H9 (cell line): ENCODE measurements at regions not wholly inside any gene's neighbourhood (a gene's known extent, or its start where the extent isn't known, plus 50 kb on each side); places are given as distances from the start of the nearest gene placed in this dataset.

Source experiments
- DNase-seq: peaks from one replicate; pipeline ENCODE4 v3.0.0-alpha.2; 2017
- H2AFZ ChIP-seq: one replicate; pipeline ENCODE4 v1.6.1; 2013; ENCODE audit warnings: mild to moderate bottlenecking, low read length, control low read depth, moderate library complexity
- H2AK5ac ChIP-seq: 2 replicates; pipeline ENCODE4 v1.6.1; 2013; ENCODE audit warnings: low read length, control low read depth, mixed read lengths; ENCODE audit not compliant: insufficient read length
- H2BK120ac ChIP-seq: one replicate; pipeline ENCODE4 v1.6.1; 2013; ENCODE audit warnings: low read depth, mild to moderate bottlenecking, low read length, control low read depth, inconsistent platforms; ENCODE audit not compliant: poor library complexity, severe bottlenecking
- H2BK12ac ChIP-seq: 2 replicates; pipeline ENCODE4 v1.6.1; 2013; ENCODE audit warnings: low read length, control low read depth, mixed read lengths, low read depth; ENCODE audit not compliant: insufficient read length
- H2BK15ac ChIP-seq: 2 replicates; pipeline ENCODE4 v1.6.1; 2013; ENCODE audit warnings: low read depth, low read length, control low read depth
- H2BK20ac ChIP-seq: one replicate; pipeline ENCODE4 v1.6.1; 2013; ENCODE audit warnings: low read depth, mild to moderate bottlenecking, low read length, control low read depth, inconsistent platforms; ENCODE audit not compliant: poor library complexity, severe bottlenecking
- H2BK5ac ChIP-seq: 2 replicates; pipeline ENCODE4 v1.6.1; 2013; ENCODE audit warnings: low read length, control low read depth, mixed read lengths; ENCODE audit not compliant: insufficient read length
- H3K14ac ChIP-seq: 2 replicates; pipeline ENCODE4 v1.6.1; 2013; ENCODE audit warnings: low read length, control low read depth; ENCODE audit not compliant: insufficient read depth
- H3K18ac ChIP-seq: 2 replicates; pipeline ENCODE4 v1.6.1; 2013; ENCODE audit warnings: low read depth, mild to moderate bottlenecking, mixed read lengths, low read length, control low read depth; ENCODE audit not compliant: insufficient read length
- H3K23ac ChIP-seq: 2 replicates; pipeline ENCODE4 v1.6.1; 2013; ENCODE audit warnings: low read length, control low read depth, mixed read lengths, low read depth; ENCODE audit not compliant: insufficient read length
- H3K23me2 ChIP-seq: 2 replicates; pipeline ENCODE4 v1.6.1; 2013; ENCODE audit warnings: low read depth, mild to moderate bottlenecking, mixed read lengths, low read length, control low read depth; ENCODE audit not compliant: insufficient read length, poor library complexity, severe bottlenecking
- H3K27ac ChIP-seq: 2 replicates; pipeline ENCODE4 v1.5.1; 2013; ENCODE audit warnings: low read length, control low read depth, mixed read lengths, low read depth; ENCODE audit not compliant: insufficient read length
- H3K27me3 ChIP-seq: 2 replicates; pipeline ENCODE4 v1.6.1; 2013; ENCODE audit warnings: low read length, control low read depth, inconsistent platforms; ENCODE audit not compliant: insufficient read depth
- H3K4ac ChIP-seq: 2 replicates; pipeline ENCODE4 v1.6.1; 2013; ENCODE audit warnings: low read depth, mild to moderate bottlenecking, control low read depth, inconsistent platforms, low read length, moderate library complexity
- H3K4me1 ChIP-seq: 2 replicates; pipeline ENCODE4 v1.6.1; 2013; ENCODE audit warnings: low read length, control low read depth, inconsistent platforms; ENCODE audit not compliant: insufficient read depth
- H3K4me2 ChIP-seq: 2 replicates; pipeline ENCODE4 v1.6.1; 2013; ENCODE audit warnings: low read length, control low read depth, mixed read lengths; ENCODE audit not compliant: insufficient read length, insufficient read depth
- H3K56ac ChIP-seq: 2 replicates; pipeline ENCODE4 v1.6.1; 2013; ENCODE audit warnings: low read depth, mild to moderate bottlenecking, mixed read lengths, low read length, control low read depth; ENCODE audit not compliant: insufficient read length
- H3K79me1 ChIP-seq: 2 replicates; pipeline ENCODE4 v1.6.1; 2013; ENCODE audit warnings: low read depth, mild to moderate bottlenecking, moderate library complexity, low read length, control low read depth, inconsistent platforms; ENCODE audit not compliant: insufficient read depth, poor library complexity, severe bottlenecking
- H3K79me2 ChIP-seq: 2 replicates; pipeline ENCODE4 v1.6.1; 2013; ENCODE audit warnings: low read length, control low read depth, inconsistent platforms; ENCODE audit not compliant: insufficient read depth
- H3K9ac ChIP-seq: 2 replicates; pipeline ENCODE4 v1.6.1; 2013; ENCODE audit warnings: low read length, control low read depth, mixed read lengths; ENCODE audit not compliant: insufficient read length; ENCODE audit errors: extremely low read depth
- H3K9me3 ChIP-seq: one replicate; pipeline ENCODE4 v1.6.1; 2013; ENCODE audit warnings: low read depth, low read length, inconsistent platforms; ENCODE audit not compliant: control insufficient read depth
- H3T11ph ChIP-seq: one replicate; pipeline ENCODE4 v1.6.1; 2013; ENCODE audit warnings: mild to moderate bottlenecking, low read length, control low read depth, inconsistent platforms
- H4K20me1 ChIP-seq: one replicate; pipeline ENCODE4 v1.6.1; 2013; ENCODE audit not compliant: control insufficient read depth, insufficient read length, insufficient read depth
- H4K5ac ChIP-seq: 2 replicates; pipeline ENCODE4 v1.6.1; 2013; ENCODE audit warnings: low read depth, mild to moderate bottlenecking, mixed read lengths, low read length, control low read depth; ENCODE audit not compliant: insufficient read length
- H4K8ac ChIP-seq: replicated peaks from 2 replicates; pipeline ENCODE4 v1.6.1; 2013; ENCODE audit warnings: low read length, control low read depth, mixed read lengths, low read depth; ENCODE audit not compliant: insufficient read length
- H4K91ac ChIP-seq: 2 replicates; pipeline ENCODE4 v1.6.1; 2013; ENCODE audit warnings: low read depth, mild to moderate bottlenecking, moderate library complexity, mixed read lengths, low read length, control low read depth; ENCODE audit not compliant: insufficient read length
- H3K27ac Mint-ChIP-seq, 3 experiments: 2 replicates in 2 of 3; 3 replicates in 1 of 3; pipeline ENCODE4 v1.8.0; 2020 to 2021; ENCODE audit warnings: mixed read lengths in 3 of 3, mild to moderate bottlenecking in 1 of 3, moderate library complexity in 1 of 3
- H3K27me3 Mint-ChIP-seq: 2 replicates; pipeline ENCODE4 v1.8.0; 2021; ENCODE audit warnings: low read depth, mild to moderate bottlenecking, moderate library complexity, mixed read lengths
- H3K36me3 Mint-ChIP-seq, 3 experiments: 2 replicates in 2 of 3; 3 replicates in 1 of 3; pipeline ENCODE4 v1.8.0; 2020 to 2021; ENCODE audit warnings: low read depth in 3 of 3, mixed read lengths in 3 of 3; ENCODE audit not compliant: insufficient read depth in 1 of 3
- H3K4me1 Mint-ChIP-seq, 2 experiments: 2 replicates each; pipeline ENCODE4 v1.8.0; 2020; ENCODE audit warnings: mixed read lengths in 2 of 2
- H3K4me3 Mint-ChIP-seq, 2 experiments: 2 replicates in 1 of 2; 3 replicates in 1 of 2; pipeline ENCODE4 v1.8.0; 2020 to 2021; ENCODE audit warnings: mild to moderate bottlenecking in 2 of 2, mixed read lengths in 2 of 2, moderate library complexity in 1 of 2
- H3K9me3 Mint-ChIP-seq, 2 experiments: 2 replicates in 1 of 2; 3 replicates in 1 of 2; pipeline ENCODE4 v1.8.0; 2020; ENCODE audit warnings: mild to moderate bottlenecking in 2 of 2, mixed read lengths in 2 of 2, moderate library complexity in 1 of 2
- WGBS: extraction: QIAGEN DNeasy Blood & Tissue Kit; methylation state at CpG from one replicate; pipeline ENCODE4 v1.1.7; 2013; ENCODE audit warnings: missing lambda C conversion rate, low lambda C conversion rate, mixed read lengths; ENCODE audit not compliant: insufficient read length; ENCODE audit errors: extremely low coverage; 5-methylcytosine and 5-hydroxymethylcytosine counted together
- TF ChIP-seq, protein P1 (sequence below): fragments of 200-600 bp; sonication (generic); conservative IDR thresholded peaks from 3 replicates; pipeline ENCODE4 v1.8.0; 2021; ENCODE audit warnings: antibody characterized with exemption, mild to moderate bottlenecking

GRCh38 chr10:81725851-81726250 lies 149.1 kb upstream of the NRG3 start:
- Histone ChIP-seq H3K18ac (no peak overlapping the region), H4K5ac (no peak overlapping the region), H2BK12ac (no peak overlapping the region), H2BK5ac (no peak overlapping the region), H3K4me1 (peaks cover 7% of the 10 kb centered on the region; the same call in 1 of the 2 replicates), H2AK5ac (no peak overlapping the region), H2BK15ac (no peak overlapping the region), H3K23me2 (no peaks in the 10 kb centered on the region), H3T11ph (no peak overlapping the region), H3K4ac (no peak overlapping the region), H3K56ac (no peak overlapping the region), H3K9ac (no peak overlapping the region), H2AFZ (no peak overlapping the region), H3K23ac (no peak overlapping the region), H4K20me1 (no peaks in the 10 kb centered on the region), H3K14ac (no peak overlapping the region), H3K4me2 (no peak overlapping the region), H3K27ac (no peak overlapping the region), H4K8ac (no peak overlapping the region), H2BK20ac (no peak overlapping the region), H2BK120ac (no peak overlapping the region), H3K79me2 (no peaks in the 10 kb centered on the region), H4K91ac (no peak overlapping the region), H3K27me3 (no peaks in the 10 kb centered on the region), H3K9me3 (no peaks in the 10 kb centered on the region), H3K79me1 (no peaks in the 10 kb centered on the region)
- Mint-ChIP-seq H3K36me3 (peaks cover 10 to 17% (median 12%) of the 10 kb centered on the region in 3 experiments), H3K27ac (no peak overlapping the region), H3K27me3 (no peaks in the 10 kb centered on the region; the same call in 1 of the 2 replicates), H3K4me3 (no peak overlapping the region), H3K4me1 (peaks cover 19 to 24% of the 10 kb centered on the region in 2 experiments), H3K9me3 (peaks cover 14 to 17% of the 10 kb centered on the region in 2 experiments; a peak in 4 of 5 replicates)
- WGBS, result no CpG with 5 or more reads among the region's 1 CpG
- TF ChIP-seq, protein P1, sequence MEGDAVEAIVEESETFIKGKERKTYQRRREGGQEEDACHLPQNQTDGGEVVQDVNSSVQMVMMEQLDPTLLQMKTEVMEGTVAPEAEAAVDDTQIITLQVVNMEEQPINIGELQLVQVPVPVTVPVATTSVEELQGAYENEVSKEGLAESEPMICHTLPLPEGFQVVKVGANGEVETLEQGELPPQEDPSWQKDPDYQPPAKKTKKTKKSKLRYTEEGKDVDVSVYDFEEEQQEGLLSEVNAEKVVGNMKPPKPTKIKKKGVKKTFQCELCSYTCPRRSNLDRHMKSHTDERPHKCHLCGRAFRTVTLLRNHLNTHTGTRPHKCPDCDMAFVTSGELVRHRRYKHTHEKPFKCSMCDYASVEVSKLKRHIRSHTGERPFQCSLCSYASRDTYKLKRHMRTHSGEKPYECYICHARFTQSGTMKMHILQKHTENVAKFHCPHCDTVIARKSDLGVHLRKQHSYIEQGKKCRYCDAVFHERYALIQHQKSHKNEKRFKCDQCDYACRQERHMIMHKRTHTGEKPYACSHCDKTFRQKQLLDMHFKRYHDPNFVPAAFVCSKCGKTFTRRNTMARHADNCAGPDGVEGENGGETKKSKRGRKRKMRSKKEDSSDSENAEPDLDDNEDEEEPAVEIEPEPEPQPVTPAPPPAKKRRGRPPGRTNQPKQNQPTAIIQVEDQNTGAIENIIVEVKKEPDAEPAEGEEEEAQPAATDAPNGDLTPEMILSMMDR, result no peak
- DNase-seq, result no peak
